ENCODE measurements at regions not wholly inside any gene's neighbourhood (a gene's known extent, or its start where the extent isn't known, plus 50 kb on each side); places are given as distances from the start of the nearest gene placed in this dataset.

DNA sequence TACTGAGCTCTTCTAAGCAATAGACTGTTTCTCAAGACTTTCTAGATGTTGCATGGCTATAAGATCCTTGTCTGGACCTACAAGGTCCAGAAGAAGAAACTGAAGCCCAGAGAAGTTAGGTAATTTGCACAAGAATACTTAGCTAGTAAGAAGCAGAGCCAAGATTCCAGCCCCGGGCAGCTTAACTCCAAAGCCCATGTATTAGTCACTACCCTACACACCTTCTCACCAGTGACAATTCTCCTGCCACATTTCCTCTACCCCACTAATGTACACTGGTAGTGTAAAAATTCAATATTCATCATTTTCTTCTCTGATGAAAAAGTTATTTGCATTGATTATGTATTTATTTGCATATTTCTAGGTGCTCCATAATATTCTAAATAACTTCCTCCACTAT is 95.5 kb upstream of the CREB1 start:
- 79 to 91% methylated on average over 1 of the region's 1 CpG for WGBS, 2 donors
- TF ChIP-seq, protein P1, sequence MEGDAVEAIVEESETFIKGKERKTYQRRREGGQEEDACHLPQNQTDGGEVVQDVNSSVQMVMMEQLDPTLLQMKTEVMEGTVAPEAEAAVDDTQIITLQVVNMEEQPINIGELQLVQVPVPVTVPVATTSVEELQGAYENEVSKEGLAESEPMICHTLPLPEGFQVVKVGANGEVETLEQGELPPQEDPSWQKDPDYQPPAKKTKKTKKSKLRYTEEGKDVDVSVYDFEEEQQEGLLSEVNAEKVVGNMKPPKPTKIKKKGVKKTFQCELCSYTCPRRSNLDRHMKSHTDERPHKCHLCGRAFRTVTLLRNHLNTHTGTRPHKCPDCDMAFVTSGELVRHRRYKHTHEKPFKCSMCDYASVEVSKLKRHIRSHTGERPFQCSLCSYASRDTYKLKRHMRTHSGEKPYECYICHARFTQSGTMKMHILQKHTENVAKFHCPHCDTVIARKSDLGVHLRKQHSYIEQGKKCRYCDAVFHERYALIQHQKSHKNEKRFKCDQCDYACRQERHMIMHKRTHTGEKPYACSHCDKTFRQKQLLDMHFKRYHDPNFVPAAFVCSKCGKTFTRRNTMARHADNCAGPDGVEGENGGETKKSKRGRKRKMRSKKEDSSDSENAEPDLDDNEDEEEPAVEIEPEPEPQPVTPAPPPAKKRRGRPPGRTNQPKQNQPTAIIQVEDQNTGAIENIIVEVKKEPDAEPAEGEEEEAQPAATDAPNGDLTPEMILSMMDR (IDR thresholded peaks at IDR 0.05) = no peak
- TF ChIP-seq POLR2A (IDR thresholded peaks at IDR 0.05) = no peak
- no peak overlapping the region for H3K27ac ChIP-seq
- no peak overlapping the region for H3K4me3 ChIP-seq (replicated peaks in 1 of 3)
- no peaks in the 10 kb centered on the region for H3K4me1 ChIP-seq
- no peaks in the 10 kb centered on the region for H3K36me3 ChIP-seq
- no peaks in the 10 kb centered on the region for H3K9me3 ChIP-seq
- no peaks in the 10 kb centered on the region for H3K27me3 ChIP-seq
- intact Hi-C loops (cut with DNase I) = no loop called here
- DNase-seq = no peak

DNA sequence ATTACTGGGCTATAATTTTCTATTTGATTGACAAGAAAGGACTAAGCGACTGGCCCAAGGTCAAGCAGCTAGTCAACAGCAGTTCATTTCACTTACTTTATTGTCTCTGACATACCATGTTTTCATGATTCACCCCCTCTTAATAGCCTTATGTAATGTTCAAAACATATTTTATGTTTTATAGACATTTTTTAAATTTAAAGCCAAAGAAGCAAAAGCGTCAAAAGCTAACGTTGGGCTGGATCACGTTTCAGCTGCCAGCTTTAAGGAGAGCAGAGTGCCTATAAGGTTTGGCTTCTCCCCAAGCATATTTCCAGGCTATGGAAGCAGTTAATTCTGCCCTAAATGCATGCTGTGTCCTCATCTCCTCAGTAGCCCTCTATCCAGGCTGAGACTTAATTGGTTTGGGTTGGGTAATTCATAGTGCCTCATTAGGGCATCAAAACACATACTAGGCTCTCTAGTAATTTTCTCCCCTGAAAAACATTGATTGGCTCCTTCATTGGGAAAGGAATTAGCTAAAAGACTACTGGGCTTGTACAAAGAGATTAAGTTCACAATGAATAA is 94.8 kb upstream of the CREB1 start:
- Histone ChIP-seq H3K27ac (no peak overlapping the region), H3K4me1 (no peaks in the 10 kb centered on the region), H3K9me3 (no peaks in the 10 kb centered on the region), H3K27me3 (no peaks in the 10 kb centered on the region), H3K36me3 (no peaks in the 10 kb centered on the region), H3K4me3 (replicated peaks in 1 of 3) (no peak overlapping the region)
- TF ChIP-seq POLR2A (IDR thresholded peaks at IDR 0.05) = no peak
- TF ChIP-seq, protein P1 (IDR thresholded peaks at IDR 0.05) = no peak
- no peak for DNase-seq
- intact Hi-C loops (cut with DNase I) = no loop called here
- WGBS, 2 donors = 89 to 92% methylated on average over 4 of the region's 4 CpGs

DNA sequence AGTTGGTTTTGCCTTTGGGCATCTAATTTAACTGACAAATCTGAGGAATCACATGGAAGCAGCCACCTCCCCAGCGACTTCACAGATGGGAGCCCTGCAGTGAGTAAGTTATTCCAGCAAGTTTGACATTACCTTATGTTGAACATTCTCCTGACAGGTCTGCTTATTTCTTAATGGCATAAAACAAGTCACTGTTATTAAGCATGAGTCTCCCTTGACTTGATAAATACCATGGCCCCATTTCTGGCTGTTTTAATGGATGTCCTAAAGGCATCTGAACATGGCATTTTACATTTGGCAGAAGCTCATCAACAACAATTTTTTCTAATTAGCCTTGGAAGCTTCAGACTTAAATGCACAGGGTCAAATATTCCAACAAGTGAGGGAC is 92.6 kb upstream of the CREB1 start:
- Histone ChIP-seq H3K4me1 (no peaks in the 10 kb centered on the region), H3K4me3 (replicated peaks in 1 of 3) (no peak overlapping the region), H3K27ac (no peak overlapping the region), H3K9me3 (no peaks in the 10 kb centered on the region), H3K36me3 (no peaks in the 10 kb centered on the region), H3K27me3 (no peaks in the 10 kb centered on the region)
- intact Hi-C loops (cut with DNase I) = no loop called here
- WGBS, 2 donors = 75 to 79% methylated on average over 1 of the region's 1 CpG
- DNase-seq = no peak
- TF ChIP-seq POLR2A (IDR thresholded peaks at IDR 0.05) = no peak
- TF ChIP-seq, protein P1 (IDR thresholded peaks at IDR 0.05) = no peak

DNA sequence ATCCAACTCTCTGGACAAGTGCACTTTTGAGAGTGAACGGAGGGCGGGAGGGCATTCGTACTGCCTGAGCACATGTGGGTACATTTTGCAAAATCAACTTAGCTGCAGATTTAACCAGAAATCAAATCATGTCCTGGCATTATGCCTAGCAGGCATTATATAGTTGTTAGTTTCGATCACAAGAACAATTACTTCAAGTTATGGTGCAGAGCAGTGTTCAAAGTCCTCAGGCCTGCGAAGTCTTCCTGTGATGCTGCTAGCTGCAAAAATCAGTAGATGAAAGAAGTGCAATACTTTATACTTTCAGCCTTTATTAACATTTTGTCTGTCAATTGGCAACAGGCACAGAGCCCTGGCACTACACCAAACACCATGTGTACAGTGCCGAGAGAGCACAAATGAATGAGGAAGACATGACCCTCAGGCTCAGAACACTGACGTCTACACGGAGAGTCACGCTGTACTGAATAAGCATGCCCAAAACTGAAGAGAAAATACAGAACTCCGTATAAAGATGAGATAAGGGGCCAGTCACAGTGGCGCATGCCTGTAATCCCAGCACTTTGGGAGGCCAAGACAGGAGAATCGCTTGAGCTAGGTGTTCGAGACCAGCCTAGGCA is 92.1 kb upstream of the CREB1 start:
- H3K27ac ChIP-seq = no peak overlapping the region

More for the DNA sequence above, 92.1 kb upstream of the CREB1 start:
- Histone ChIP-seq H3K4me1 (no peaks in the 10 kb centered on the region), H3K36me3 (no peaks in the 10 kb centered on the region), H3K4me3 (replicated peaks in 1 of 3) (no peak overlapping the region), H3K27me3 (no peaks in the 10 kb centered on the region), H3K9me3 (no peaks in the 10 kb centered on the region)
- WGBS, 2 donors = 81 to 85% methylated on average over 13 of the region's 13 CpGs
- TF ChIP-seq POLR2A (IDR thresholded peaks at IDR 0.05) = no peak
- TF ChIP-seq, protein P1 (IDR thresholded peaks at IDR 0.05) = no peak
- DNase-seq = no peak
- intact Hi-C loops (cut with DNase I) = no loop called here

All from thyroid gland (tissue), 4 donors.